Parathyroid adenoma (tissue), 2 donors: ENCODE measurements at regions not wholly inside any gene's neighbourhood (a gene's known extent, or its start where the extent isn't known, plus 50 kb on each side); places are given as distances from the start of the nearest gene placed in this dataset.
A peak's percentile ranks its signal among the peaks of the same experiment; 100 is the strongest.

Experiments
- H2AFZ ChIP-seq: fragments of 300-600 bp; sonication (generic); one replicate; pipeline ENCODE4 v1.7.0; 2017; ENCODE audit warnings: antibody characterized with exemption, mild to moderate bottlenecking
- H3K27ac ChIP-seq: fragments of 300-600 bp; sonication (generic); one replicate; pipeline ENCODE4 v1.7.0; 2017
- H3K27me3 ChIP-seq: fragments of 300-600 bp; sonication (generic); one replicate; pipeline ENCODE4 v1.7.0; 2017; ENCODE audit warnings: low read length; ENCODE audit not compliant: control insufficient read depth, insufficient read depth
- H3K36me3 ChIP-seq: fragments of 300-600 bp; sonication (generic); one replicate; pipeline ENCODE4 v1.7.0; 2017; ENCODE audit warnings: low read length; ENCODE audit not compliant: control insufficient read depth, insufficient read depth
- H3K4me1 ChIP-seq: fragments of 300-600 bp; sonication (generic); one replicate; pipeline ENCODE4 v1.7.0; 2017; ENCODE audit warnings: control low read depth
- H3K4me2 ChIP-seq: fragments of 300-600 bp; sonication (generic); one replicate; pipeline ENCODE4 v1.7.0; 2017; ENCODE audit warnings: low read length
- H3K4me3 ChIP-seq: fragments of 300-600 bp; sonication (generic); one replicate; pipeline ENCODE4 v1.7.0; 2017; ENCODE audit warnings: low read depth, low read length
- H3K79me2 ChIP-seq: fragments of 300-600 bp; sonication (generic); one replicate; pipeline ENCODE4 v1.7.0; 2017; ENCODE audit warnings: control low read depth
- H3K9ac ChIP-seq: fragments of 300-600 bp; sonication (generic); one replicate; pipeline ENCODE4 v1.7.0; 2017; ENCODE audit warnings: mild to moderate bottlenecking
- H3K9me3 ChIP-seq: fragments of 300-600 bp; sonication (generic); one replicate; pipeline ENCODE4 v1.7.0; 2017; ENCODE audit warnings: low read length; ENCODE audit not compliant: control insufficient read depth
- TF ChIP-seq, protein P1 (sequence below): fragments of 300-600 bp; sonication (generic); IDR thresholded peaks from one replicate; pipeline ENCODE4 v1.7.0; 2017; ENCODE audit warnings: antibody characterized with exemption, mild to moderate bottlenecking
- donor health status: primary hyperparathyroidism.

DNA sequence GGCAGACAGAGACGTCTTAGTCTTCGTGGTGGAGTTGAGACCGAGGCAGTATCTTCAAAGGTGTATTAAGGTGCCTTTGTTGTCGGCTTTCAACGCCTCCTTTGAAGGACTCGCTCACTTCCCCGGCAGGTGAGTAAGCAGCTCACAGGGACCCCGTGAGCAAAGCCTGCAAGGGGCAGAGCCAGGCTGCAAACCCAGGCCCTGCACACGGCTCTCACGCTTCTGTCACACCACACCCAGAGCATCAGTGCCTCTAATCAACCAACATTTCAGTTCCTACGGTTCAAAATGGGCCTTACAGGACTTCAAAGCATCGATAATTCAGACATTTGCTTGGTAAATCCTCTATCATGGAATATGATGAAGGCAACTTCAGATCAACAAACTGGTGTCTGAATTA is 64.8 kb upstream of the INSIG1 start:
- no peaks in the 10 kb centered on the region for H3K36me3 ChIP-seq
- H3K9me3 ChIP-seq, result no peaks in the 10 kb centered on the region
- no peaks in the 10 kb centered on the region for H3K79me2 ChIP-seq
- no peak overlapping the region for H3K4me2 ChIP-seq
- H2AFZ ChIP-seq, result no peak overlapping the region
- no peak overlapping the region for H3K4me3 ChIP-seq
- H3K4me1 ChIP-seq, result peaks cover 12% of the 10 kb centered on the region
- no peaks in the 10 kb centered on the region for H3K27me3 ChIP-seq
- TF ChIP-seq, protein P1, sequence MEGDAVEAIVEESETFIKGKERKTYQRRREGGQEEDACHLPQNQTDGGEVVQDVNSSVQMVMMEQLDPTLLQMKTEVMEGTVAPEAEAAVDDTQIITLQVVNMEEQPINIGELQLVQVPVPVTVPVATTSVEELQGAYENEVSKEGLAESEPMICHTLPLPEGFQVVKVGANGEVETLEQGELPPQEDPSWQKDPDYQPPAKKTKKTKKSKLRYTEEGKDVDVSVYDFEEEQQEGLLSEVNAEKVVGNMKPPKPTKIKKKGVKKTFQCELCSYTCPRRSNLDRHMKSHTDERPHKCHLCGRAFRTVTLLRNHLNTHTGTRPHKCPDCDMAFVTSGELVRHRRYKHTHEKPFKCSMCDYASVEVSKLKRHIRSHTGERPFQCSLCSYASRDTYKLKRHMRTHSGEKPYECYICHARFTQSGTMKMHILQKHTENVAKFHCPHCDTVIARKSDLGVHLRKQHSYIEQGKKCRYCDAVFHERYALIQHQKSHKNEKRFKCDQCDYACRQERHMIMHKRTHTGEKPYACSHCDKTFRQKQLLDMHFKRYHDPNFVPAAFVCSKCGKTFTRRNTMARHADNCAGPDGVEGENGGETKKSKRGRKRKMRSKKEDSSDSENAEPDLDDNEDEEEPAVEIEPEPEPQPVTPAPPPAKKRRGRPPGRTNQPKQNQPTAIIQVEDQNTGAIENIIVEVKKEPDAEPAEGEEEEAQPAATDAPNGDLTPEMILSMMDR, result no peak
- H3K9ac ChIP-seq, result no peak overlapping the region
- no peak overlapping the region for H3K27ac ChIP-seq

DNA sequence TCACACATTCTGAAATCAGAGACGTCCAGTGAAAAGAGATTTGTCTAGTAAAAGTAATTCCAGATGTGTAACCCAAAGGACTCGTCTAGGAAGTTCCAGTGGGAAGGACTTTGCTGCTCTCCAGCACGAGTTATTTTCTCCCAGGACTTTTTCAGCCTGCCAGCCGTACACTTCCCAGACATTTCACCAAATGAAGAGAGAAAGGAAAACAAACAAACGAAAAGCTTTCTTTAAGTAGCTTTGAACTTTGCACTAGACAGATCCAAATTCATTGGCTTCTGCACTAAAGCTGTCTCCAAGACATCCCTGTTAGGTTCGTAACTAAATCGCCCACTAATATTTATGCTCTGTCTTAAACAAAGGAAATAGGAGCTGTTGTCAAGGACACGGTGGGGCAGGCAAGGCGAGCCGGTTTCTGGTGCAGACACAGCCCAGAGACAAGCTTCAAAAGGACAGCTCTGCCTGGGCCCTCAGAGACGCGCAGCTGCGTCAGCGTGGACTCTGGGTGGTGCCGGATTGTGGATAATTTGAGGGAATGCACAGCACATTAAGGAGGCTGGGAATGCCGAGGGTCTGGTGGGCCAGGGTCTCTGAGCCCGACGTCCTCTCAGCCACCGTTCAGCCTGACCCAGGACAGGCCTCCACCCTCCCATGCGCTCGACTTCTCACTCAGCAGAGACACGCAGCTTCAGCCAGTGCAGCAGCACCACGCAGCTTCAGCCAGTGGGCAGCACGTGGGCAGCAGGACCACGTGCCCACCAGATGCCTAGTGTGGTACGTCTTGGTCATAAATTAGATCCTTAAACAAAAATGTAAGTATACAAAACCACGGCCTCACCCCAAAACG is 64.1 kb upstream of the INSIG1 start:
- Histone ChIP-seq H3K9me3 (no peaks in the 10 kb centered on the region), H3K9ac (no peak overlapping the region), H3K36me3 (no peaks in the 10 kb centered on the region), H3K27ac (no peak overlapping the region), H3K4me3 (no peak overlapping the region), H3K4me2 (no peak overlapping the region), H3K79me2 (no peaks in the 10 kb centered on the region), H3K4me1 (peaks cover 18% of the 10 kb centered on the region), H2AFZ (no peak overlapping the region), H3K27me3 (no peaks in the 10 kb centered on the region)
- TF ChIP-seq, protein P1, result no peak

DNA sequence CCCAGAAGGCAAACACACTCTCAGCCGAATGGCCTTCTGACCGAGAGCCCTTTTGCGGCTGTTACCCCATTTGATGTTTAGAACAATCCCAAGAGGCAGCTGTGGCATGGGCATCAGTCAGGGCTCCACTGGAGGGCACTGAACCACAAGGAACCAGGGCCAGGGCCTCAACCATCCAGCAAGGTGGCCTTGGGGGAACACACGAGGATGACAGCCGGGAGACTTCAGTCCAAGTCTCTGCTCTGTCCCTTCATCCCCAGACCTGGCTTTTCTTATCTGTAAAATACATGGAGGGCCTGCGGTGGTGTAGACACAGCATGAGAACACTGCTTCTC is 63.6 kb upstream of the INSIG1 start:
- Histone ChIP-seq H3K9me3 (no peaks in the 10 kb centered on the region), H3K79me2 (no peaks in the 10 kb centered on the region), H2AFZ (no peak overlapping the region), H3K9ac (no peak overlapping the region), H3K4me1 (peaks cover 23% of the 10 kb centered on the region), H3K27ac (no peak overlapping the region), H3K27me3 (no peaks in the 10 kb centered on the region), H3K4me3 (no peak overlapping the region), H3K4me2 (no peak overlapping the region), H3K36me3 (no peaks in the 10 kb centered on the region)
- TF ChIP-seq, protein P1, result peak; percentile 42

DNA sequence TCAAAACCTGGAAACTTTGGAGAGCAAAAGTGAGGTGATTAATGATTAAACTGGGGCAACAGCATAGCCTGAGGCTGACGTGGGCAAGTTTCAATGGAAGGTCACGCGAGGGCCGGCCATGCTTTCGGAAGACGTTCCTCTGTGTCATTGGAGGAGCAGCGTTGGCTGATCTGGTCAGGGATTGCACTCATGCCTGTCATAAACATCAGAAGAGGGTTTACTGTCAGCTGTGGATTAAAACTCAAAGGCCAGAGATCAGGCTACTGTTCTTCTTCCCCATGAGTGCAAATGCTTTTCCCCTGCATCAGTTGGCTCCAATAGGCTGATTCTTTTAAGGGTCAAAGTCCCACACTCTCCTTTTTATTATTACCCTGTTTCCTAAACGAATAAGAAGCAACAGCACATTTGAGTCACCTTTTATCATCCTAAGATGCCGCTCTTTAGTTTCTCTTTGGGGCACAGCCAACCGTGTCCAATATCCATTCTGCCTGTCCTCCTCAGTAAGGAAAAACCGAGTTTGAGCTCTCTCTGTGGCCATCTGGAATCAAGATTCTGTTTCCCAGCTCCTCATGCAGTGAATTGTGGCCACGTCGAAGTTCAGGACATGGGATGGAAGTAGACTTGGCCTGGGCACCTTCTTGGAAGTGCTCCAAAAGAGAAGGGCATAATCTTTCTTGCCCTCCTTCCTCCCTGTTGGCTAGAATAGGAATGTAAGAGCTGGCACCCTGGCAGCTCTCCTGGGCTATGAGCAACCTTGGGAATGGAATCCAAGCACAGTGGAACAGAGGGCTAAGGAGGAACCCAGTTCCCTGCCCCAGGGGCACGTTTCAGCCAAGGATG is 62.5 kb upstream of the INSIG1 start:
- Histone ChIP-seq H3K4me2 (peak overlapping the region; percentile 17), H3K79me2 (no peaks in the 10 kb centered on the region), H3K9ac (no peak overlapping the region), H3K36me3 (no peaks in the 10 kb centered on the region), H3K9me3 (no peaks in the 10 kb centered on the region), H3K27me3 (no peaks in the 10 kb centered on the region), H3K4me3 (no peak overlapping the region), H3K4me1 (peaks cover 27% of the 10 kb centered on the region), H2AFZ (peak overlapping the region; percentile 36), H3K27ac (no peak overlapping the region)
- TF ChIP-seq, protein P1, result no peak
